Stimulated activated CD4-positive, alpha-beta T cell treated with anti-CD3 and anti-CD28 coated beads, Interleukin-15, amount 100 ng/mL, for 48 hours (primary cell): ENCODE measurements at regions not wholly inside any gene's neighbourhood (a gene's known extent, or its start where the extent isn't known, plus 50 kb on each side); places are given as distances from the start of the nearest gene placed in this dataset.
"Not testable (repeated sequence)": the region's sequence is repeated elsewhere in the genome, so short reads cannot be mapped to it uniquely, and the experiment has no call there.

Experiments
- DNase-seq, 2 donors: peaks; one replicate each; pipeline ENCODE4 v3.0.0-alpha.2; 2020; ENCODE audit warnings: low read depth in 2 of 2

DNA sequence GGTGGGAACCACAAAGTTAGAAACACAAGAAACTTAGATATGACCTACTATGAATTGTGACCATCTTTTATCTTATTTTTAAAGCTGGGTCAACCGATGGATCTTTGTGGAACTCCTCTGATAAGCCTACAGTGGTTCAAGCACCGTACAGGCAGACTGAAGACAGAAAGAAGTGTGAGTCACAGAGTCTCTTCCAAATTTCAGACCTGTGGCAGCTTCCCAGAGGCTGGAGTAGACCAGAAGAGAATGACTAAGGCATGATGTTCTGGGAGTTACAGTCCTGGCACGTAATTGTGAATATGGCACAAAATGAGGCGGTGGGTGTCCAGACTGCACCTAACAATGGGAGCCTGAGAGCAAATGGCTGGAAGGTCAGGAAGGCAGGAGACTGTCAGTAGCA is 70.0 kb downstream of the LMO4 start:
- DNase-seq = no peak

GRCh38 chr1:87399264-87399663 is 70.6 kb downstream of the LMO4 start:
- DNase-seq = no peak

- no peak for DNase-seq
Observed at GRCh38 chr1:87399701-87400100, 71.0 kb downstream of the LMO4 start.

- DNase-seq = no peak
Observed at GRCh38 chr1:87400813-87401212, 72.1 kb downstream of the LMO4 start.

- no peak for DNase-seq
Observed at GRCh38 chr1:87402241-87403002, 73.7 kb downstream of the LMO4 start.

GRCh38 chr1:87403061-87403820 is 74.6 kb downstream of the LMO4 start:
- no peak for DNase-seq

DNA sequence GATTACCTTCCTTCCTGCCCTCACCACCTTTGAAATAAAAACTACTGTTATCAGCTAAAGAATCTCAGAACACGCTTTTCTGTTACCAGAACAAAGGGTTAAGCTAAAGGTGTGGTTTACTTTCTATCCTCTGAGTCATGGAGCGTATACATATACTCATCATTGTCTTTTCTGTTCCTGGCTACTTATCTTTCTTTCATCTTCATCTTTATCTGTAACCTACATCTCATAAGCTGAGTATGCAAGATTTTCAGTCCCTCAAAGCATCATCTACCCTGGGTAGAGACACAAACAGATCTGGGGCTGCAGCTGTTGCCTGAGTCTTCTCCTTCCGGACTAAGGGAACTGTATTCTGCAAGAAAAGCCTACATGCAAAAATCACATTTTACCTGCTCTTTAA is 75.6 kb downstream of the LMO4 start:
- peak in 1 of 2 donors; percentile 7 for DNase-seq

DNA sequence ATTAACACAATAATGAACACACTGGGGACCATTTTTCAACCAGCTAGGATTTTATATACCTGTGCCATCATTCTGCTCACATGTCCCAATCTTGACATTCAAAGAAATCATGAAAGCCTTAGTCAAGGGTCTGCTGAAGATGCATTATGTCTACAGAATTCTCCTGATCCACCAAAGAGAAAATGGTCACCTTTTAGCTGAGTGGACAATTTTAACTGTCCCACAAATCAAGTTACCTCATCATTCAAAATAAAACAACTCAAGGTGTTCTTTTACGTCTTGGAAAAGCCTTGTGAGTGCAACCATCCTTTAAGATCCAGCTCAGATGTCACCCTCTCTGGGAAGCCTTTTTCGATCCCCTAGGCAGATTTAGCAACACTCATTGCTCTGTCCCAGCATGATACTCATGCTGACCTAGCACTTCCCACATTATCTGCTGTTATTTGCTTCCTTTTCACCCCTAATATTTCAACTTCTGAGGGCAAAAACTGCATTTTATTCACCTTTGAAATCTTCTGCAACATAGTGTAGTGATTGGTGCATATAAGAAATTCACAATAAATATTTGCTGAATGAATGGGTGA is 80.1 kb downstream of the LMO4 start:
- no peak for DNase-seq

DNA sequence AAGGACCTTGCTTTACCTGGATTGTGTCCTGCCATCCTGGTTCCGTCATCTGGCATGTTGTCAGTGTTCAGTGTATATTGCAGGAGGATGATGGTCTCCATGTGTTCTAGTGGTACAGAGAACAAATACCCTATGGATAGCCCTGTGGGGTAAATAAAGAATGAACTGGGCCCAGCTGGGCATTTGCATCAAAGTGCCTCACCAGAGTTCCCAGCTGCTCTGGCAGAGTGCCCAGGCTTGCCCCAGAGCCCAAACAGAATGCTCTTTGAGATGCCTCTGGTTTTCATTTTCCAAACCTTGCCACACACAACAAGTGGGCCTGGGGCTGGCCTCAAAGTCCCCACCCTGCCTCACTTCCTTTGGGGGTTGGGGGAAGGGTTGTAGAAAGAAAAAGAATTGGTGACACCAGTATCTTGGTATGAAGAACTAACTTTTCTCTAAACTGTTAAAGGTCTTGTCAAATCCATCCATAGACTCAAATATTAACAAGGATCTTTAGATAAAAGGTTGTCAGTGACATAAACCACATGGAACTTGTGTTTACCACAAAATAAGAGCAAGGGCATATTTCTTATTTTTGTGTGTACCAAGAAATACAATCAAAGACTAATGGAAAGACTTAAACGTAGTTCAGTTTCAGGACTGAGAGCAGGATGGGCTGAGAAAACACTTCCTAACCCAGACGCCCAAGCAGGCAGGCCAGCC is 82.2 kb downstream of the LMO4 start:
- DNase-seq = no peak

- DNase-seq = not testable (repeated sequence)
Observed at GRCh38 chr1:87413846-87414245, 85.2 kb downstream of the LMO4 start.

DNA sequence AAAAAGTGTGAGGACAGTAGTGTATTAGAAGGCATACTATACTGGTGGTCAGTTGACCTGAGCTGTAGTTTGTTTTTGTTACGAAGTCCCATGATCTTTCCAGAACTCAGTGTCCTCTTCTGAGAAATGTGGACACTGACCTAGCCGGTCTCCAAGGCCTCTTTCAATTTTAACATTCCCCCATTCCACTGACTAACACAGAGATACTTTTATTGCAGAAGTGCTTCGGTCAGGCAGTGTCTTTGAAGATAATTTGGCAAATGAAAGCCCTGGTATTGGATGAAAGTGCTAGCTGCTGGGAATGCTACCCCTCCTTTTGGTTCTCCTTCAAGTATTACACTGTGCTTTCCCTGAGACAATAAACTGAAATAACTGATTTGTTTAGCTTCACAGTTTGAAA is 89.4 kb downstream of the LMO4 start:
- no peak for DNase-seq

GRCh38 chr1:87421809-87422208 is 93.1 kb downstream of the LMO4 start:
- DNase-seq = no peak

DNA sequence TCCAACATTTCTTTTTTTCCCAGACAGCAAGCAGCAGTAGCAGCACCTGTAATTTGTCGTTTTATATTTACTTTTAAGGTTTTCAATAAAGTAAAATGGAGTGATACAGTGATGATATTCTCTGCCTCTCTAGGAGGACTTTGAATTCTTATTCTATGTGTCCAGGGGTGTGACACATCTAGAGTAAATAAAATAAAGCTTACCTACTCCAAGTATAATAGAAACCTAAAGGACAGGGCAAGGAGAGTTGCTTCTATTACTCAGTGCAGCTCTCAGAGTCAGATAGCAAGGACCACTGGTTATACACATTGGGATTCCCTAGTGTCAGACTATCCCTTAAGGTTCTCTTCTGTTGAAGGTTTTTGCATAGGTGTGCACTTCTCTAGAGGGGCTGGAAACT is 95.9 kb downstream of the LMO4 start:
- DNase-seq = no peak

DNA sequence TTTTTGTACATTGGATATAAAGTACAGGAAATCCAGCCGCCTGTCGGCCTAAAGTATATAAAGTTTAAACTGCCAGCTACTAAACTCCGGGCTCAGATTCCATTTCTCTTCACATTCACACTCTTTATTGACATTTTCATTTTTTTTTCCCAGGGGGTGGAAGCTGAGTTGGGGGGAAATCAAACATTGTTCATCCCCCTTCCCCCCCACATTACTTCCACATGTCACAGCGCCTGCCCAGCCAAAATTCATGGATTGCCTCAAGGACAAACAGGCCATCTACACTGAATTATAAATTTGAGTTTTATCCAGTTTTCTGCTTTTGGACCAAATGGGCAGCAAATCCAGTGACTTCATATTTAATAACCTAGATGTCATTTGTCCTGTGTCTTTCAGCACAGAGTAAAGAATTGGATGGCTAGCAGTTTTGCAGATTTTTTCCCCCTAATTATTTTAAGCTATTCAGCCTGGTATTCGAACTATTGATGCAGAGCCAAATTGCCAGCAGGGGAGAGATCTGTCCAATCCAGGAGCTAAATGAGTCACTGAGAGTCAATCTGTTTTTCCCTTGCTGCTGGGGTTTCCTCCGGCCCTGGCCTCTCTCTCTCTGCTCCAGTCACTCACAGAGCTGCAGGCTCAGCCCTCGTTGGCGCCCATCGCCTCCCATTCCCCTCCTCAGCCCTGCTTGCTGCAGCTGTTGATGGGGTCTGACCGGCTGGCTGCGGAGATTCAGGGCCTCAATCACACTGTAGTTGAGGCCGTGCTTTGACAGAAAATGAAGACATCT is 98.0 kb downstream of the LMO4 start:
- DNase-seq = no peak

GRCh38 chr1:87428367-87428766 is 99.7 kb downstream of the LMO4 start:
- DNase-seq = no peak

DNA sequence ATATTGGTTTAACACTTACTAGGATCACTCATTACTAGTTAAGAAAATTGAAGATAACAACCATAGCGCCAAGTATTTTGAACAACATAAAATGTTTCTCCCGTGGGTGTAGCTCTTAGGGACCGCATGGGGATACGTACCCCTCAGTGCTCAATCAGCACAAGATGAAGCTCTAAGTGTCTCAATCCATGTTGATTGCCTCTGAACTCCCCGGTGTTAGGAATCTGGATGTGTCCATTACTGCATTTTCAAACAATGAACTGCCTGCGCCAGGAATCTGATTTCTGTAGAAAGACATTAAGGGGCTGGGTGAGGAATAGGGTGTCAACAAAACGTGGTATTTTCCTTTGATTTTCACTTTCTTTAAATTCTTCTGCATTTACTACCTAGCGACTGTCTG is 100.2 kb downstream of the LMO4 start:
- no peak for DNase-seq

GRCh38 chr1:87432685-87433084 is 104.0 kb downstream of the LMO4 start:
- no peak for DNase-seq

DNA sequence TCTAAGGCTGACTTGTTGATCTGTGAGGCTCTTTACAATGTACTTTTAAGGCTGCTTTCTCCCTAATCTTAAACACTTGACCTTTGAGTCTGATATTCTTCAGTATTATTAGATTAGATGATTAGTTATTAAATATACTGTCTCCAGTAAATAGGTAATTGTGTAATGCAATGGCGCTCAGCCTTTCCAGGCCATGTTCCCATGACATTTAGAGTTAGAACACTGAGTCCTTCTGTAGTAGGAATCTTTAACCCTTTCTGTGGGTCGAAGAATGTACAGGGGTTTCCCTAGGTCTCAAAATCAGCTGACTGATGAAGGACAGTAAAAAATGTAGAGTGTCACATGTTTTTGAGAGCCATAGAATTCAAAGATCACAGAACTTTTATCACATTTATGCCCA is 104.4 kb downstream of the LMO4 start:
- DNase-seq = not testable (repeated sequence)

- no peak for DNase-seq
Observed at GRCh38 chr1:87435484-87435883, 106.8 kb downstream of the LMO4 start.

DNA sequence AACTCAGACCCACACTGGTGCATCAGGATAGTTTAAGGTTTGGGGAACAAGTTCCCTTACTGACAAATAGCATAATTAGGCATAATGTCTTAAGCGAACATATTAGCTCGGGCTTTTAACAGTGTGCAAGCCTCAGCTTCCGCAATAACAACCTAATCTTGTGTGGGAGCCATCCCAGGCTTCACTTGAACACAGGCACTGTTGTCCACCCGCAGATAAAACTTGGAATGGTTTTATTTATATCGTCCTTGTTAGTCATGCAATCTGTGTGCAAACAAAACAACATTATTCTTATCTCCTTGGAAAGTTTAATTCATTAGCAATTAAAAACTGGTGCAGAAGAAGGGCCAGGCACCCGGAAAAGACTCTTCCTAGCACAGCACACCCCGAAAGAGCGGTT is 107.4 kb downstream of the LMO4 start:
- not testable (repeated sequence) for DNase-seq

- DNase-seq = no peak
Observed at GRCh38 chr1:87436534-87436933, 107.9 kb downstream of the LMO4 start.
